LoVo (cell line): ENCODE measurements at regions not wholly inside any gene's neighbourhood (a gene's known extent, or its start where the extent isn't known, plus 50 kb on each side); places are given as distances from the start of the nearest gene placed in this dataset.
"Not testable (repeated sequence)": the region's sequence is repeated elsewhere in the genome, so short reads cannot be mapped to it uniquely, and the experiment has no call there.

Source experiments
- DNase-seq: peaks from one replicate; pipeline ENCODE4 v3.0.0-alpha.2; 2016; ENCODE audit warnings: low spot score

- no peak for DNase-seq
Measured at GRCh38 chrX:40530509-40530908, 50.3 kb upstream of the ATP6AP2 start.

GRCh38 chrX:40527543-40527942, 53.2 kb upstream of the ATP6AP2 start:
- no peak for DNase-seq

GRCh38 chrX:40526412-40526811, 54.4 kb upstream of the ATP6AP2 start:
- no peak for DNase-seq

- DNase-seq, result not testable (repeated sequence)
Measured at GRCh38 chrX:40525901-40526300, 54.9 kb upstream of the ATP6AP2 start.

GRCh38 chrX:40524423-40524822, 56.3 kb upstream of the ATP6AP2 start:
- DNase-seq, result no peak

- no peak for DNase-seq
Measured at GRCh38 chrX:40523852-40524251, 56.9 kb upstream of the ATP6AP2 start.

GRCh38 chrX:40521868-40522450, 58.8 kb upstream of the ATP6AP2 start:
- DNase-seq, result no peak

GRCh38 chrX:40514376-40514775, 66.4 kb upstream of the ATP6AP2 start:
- no peak for DNase-seq

- DNase-seq, result no peak
Measured at GRCh38 chrX:40513835-40514234, 66.9 kb upstream of the ATP6AP2 start.

- DNase-seq, result no peak
Measured at GRCh38 chrX:40513012-40513411, 67.8 kb upstream of the ATP6AP2 start.

GRCh38 chrX:40511258-40511657, 69.5 kb upstream of the ATP6AP2 start:
- DNase-seq, result no peak

GRCh38 chrX:40508560-40508959, 72.2 kb upstream of the ATP6AP2 start:
- DNase-seq, result no peak

GRCh38 chrX:40506201-40506985, 74.4 kb upstream of the ATP6AP2 start:
- no peak for DNase-seq

- DNase-seq, result no peak
Measured at GRCh38 chrX:40504801-40505605, 75.8 kb upstream of the ATP6AP2 start.

GRCh38 chrX:40503094-40503493, 77.7 kb upstream of the ATP6AP2 start:
- no peak for DNase-seq

GRCh38 chrX:40502688-40503087, 78.1 kb upstream of the ATP6AP2 start:
- no peak for DNase-seq

GRCh38 chrX:40501164-40501855, 79.5 kb upstream of the ATP6AP2 start:
- DNase-seq, result no peak

- no peak for DNase-seq
Measured at GRCh38 chrX:40496728-40497127, 84.0 kb upstream of the ATP6AP2 start.

GRCh38 chrX:40495659-40496058, 85.1 kb upstream of the ATP6AP2 start:
- no peak for DNase-seq

GRCh38 chrX:40494005-40494404, 86.8 kb upstream of the ATP6AP2 start:
- DNase-seq, result no peak

- no peak for DNase-seq
Measured at GRCh38 chrX:40488296-40488695, 92.5 kb upstream of the ATP6AP2 start.

- no peak for DNase-seq
Measured at GRCh38 chrX:40485973-40486372, 94.8 kb upstream of the ATP6AP2 start.
